ENCODE measurements at regions not wholly inside any gene's neighbourhood (a gene's known extent, or its start where the extent isn't known, plus 50 kb on each side); places are given as distances from the start of the nearest gene placed in this dataset.

DNA sequence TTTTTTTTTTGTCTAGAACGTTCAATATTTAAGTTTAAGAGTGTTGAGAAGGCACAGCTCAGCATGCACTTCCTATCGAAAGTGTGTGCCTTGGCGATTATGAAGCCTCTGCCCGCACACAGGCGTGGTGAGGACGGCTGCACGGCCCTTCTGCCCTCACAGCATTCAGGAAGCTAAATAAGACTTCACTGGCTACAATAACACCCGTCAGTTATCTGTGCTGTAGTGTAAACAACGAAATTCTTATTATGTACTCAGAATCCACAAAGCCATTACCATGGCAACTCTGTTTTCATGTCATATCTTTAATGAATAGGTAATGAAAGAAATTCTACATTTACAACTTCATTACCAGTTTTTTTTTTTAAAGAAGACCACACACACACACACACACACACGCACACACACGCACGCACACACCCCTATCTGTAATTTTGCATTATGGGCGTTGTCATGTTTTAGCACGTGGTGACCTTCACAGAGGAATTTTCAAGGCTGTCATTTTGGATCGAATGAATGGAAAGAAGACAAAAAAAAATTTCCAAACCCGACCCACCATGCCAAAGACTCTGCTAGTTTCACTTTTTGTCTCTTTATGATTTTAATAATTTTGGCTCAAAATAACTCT is 254.8 kb upstream of the CTBP2 start:
- Histone ChIP-seq H3K4me1 (replicated peaks; ENCODE audit: insufficient read depth) (no peaks in the 10 kb centered on the region), H3K27me3 (ENCODE audit: insufficient read depth, low read depth) (no peaks in the 10 kb centered on the region), H3K4me3 (no peak overlapping the region), H3K9me2 (ENCODE audit: insufficient read depth) (no peaks in the 10 kb centered on the region), H4K20me1 (ENCODE audit: insufficient read depth) (no peaks in the 10 kb centered on the region), H3K4me2 (no peak overlapping the region), H3K9me3 (ENCODE audit: insufficient read depth, low read depth) (no peaks in the 10 kb centered on the region), H3K36me3 (ENCODE audit: low read depth) (no peaks in the 10 kb centered on the region), H3K79me2 (ENCODE audit: low read depth) (no peaks in the 10 kb centered on the region), H3F3A (ENCODE audit: insufficient read depth, low read depth) (no peaks in the 10 kb centered on the region), H3K27ac (no peak overlapping the region), H2AFZ (no peak overlapping the region)
- intact Hi-C loops (cut with micrococcal nuclease; ENCODE audit: unreplicated experiment): no loop called here
- ChIA-PET CTCF (no interaction called here), POLR2A (ENCODE audit: unreplicated experiment) (no interaction called here)
- TF ChIP-seq, protein P1, sequence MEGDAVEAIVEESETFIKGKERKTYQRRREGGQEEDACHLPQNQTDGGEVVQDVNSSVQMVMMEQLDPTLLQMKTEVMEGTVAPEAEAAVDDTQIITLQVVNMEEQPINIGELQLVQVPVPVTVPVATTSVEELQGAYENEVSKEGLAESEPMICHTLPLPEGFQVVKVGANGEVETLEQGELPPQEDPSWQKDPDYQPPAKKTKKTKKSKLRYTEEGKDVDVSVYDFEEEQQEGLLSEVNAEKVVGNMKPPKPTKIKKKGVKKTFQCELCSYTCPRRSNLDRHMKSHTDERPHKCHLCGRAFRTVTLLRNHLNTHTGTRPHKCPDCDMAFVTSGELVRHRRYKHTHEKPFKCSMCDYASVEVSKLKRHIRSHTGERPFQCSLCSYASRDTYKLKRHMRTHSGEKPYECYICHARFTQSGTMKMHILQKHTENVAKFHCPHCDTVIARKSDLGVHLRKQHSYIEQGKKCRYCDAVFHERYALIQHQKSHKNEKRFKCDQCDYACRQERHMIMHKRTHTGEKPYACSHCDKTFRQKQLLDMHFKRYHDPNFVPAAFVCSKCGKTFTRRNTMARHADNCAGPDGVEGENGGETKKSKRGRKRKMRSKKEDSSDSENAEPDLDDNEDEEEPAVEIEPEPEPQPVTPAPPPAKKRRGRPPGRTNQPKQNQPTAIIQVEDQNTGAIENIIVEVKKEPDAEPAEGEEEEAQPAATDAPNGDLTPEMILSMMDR (conservative IDR thresholded peaks at IDR 0.05): no peak
- TF ChIP-seq EZH2 (IDR thresholded peaks at IDR 0.05; ENCODE audit: low read depth): no peak
- DNase-seq: no peak
- BruUV-seq (replicated peaks): no TSS peak

DNA sequence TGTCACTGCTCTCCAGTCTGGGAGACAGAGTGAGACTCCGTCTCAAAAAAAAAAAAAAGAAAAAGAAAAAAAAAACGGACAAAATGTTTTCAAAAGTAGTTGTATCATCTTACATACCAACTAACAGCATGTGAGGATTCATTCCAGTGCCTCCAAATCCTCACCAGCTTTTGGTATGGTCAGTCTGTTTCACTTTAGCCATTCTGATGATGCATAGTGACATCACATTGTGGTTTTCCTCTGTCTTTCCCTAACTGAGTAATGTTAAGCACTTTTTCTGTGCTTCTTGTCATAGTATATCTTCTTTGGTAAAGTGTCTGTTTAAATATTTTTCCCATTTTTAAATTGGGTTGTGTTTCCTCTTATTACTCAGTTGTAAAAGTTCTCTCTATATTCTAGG is 251.4 kb upstream of the CTBP2 start:
- H3K9me2 ChIP-seq (ENCODE audit: insufficient read depth): no peaks in the 10 kb centered on the region
- no peaks in the 10 kb centered on the region for H4K20me1 ChIP-seq (ENCODE audit: insufficient read depth)
- ChIA-PET CTCF (no interaction called here), POLR2A (ENCODE audit: unreplicated experiment) (no interaction called here)
- no peaks in the 10 kb centered on the region for H3K79me2 ChIP-seq (ENCODE audit: low read depth)
- TF ChIP-seq, protein P1 (conservative IDR thresholded peaks at IDR 0.05): no peak
- TF ChIP-seq EZH2 (IDR thresholded peaks at IDR 0.05; ENCODE audit: low read depth): no peak
- H3K27ac ChIP-seq: no peak overlapping the region
- H3K27me3 ChIP-seq (ENCODE audit: insufficient read depth, low read depth): no peaks in the 10 kb centered on the region
- no peak overlapping the region for H2AFZ ChIP-seq
- no peaks in the 10 kb centered on the region for H3K36me3 ChIP-seq (ENCODE audit: low read depth)
- no peak overlapping the region for H3K4me3 ChIP-seq
- DNase-seq: peak in 1 of 2 experiments; percentile 60
- H3K4me2 ChIP-seq: no peak overlapping the region
- H3K9me3 ChIP-seq (ENCODE audit: insufficient read depth, low read depth): no peaks in the 10 kb centered on the region
- BruUV-seq (replicated peaks): no TSS peak
- peaks cover 16% of the 10 kb centered on the region for H3K4me1 ChIP-seq (replicated peaks; ENCODE audit: insufficient read depth)
- H3F3A ChIP-seq (ENCODE audit: insufficient read depth, low read depth): peaks cover 9% of the 10 kb centered on the region; the same call in 1 of the 2 replicates
- intact Hi-C loops (cut with micrococcal nuclease; ENCODE audit: unreplicated experiment): no loop called here

DNA sequence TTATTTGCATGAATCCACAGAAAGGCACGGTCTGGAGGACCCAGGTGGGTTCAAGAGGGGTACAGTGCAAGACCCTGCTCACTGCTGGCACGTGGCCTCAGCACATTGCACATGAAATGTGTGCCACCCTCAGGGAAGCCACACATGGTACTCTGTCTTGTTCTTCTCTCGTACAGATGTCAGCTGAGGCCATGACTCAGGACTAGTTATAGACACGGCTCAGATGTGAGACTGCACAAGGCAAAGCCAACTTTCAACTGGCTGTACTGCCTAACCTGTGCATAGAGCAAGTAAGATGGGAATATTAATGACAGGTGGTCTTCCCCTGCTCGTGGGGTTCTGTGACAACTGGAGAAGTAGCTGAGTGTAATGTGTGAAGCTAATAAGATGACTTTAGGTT is 249.4 kb upstream of the CTBP2 start:
- no peak for DNase-seq
- POLR2A ChIA-PET (ENCODE audit: unreplicated experiment): no interaction called here
- Histone ChIP-seq H2AFZ (no peak overlapping the region), H3K4me2 (no peak overlapping the region), H3F3A (ENCODE audit: insufficient read depth, low read depth) (peaks cover 19% of the 10 kb centered on the region; the same call in 1 of the 2 replicates), H4K20me1 (ENCODE audit: insufficient read depth) (no peaks in the 10 kb centered on the region), H3K79me2 (ENCODE audit: low read depth) (no peaks in the 10 kb centered on the region), H3K36me3 (ENCODE audit: low read depth) (no peaks in the 10 kb centered on the region), H3K4me3 (no peak overlapping the region), H3K9me2 (ENCODE audit: insufficient read depth) (no peaks in the 10 kb centered on the region), H3K27ac (no peak overlapping the region), H3K4me1 (replicated peaks; ENCODE audit: insufficient read depth) (peaks cover 21% of the 10 kb centered on the region), H3K9me3 (ENCODE audit: insufficient read depth, low read depth) (no peaks in the 10 kb centered on the region; the same call in 1 of the 2 replicates), H3K27me3 (ENCODE audit: insufficient read depth, low read depth) (no peaks in the 10 kb centered on the region)
- intact Hi-C loops (cut with micrococcal nuclease; ENCODE audit: unreplicated experiment): no loop called here
- BruUV-seq (replicated peaks): no TSS peak
- CTCF ChIA-PET: no interaction called here
- TF ChIP-seq, protein P1 (conservative IDR thresholded peaks at IDR 0.05): no peak
- no peak for TF ChIP-seq EZH2 (IDR thresholded peaks at IDR 0.05; ENCODE audit: low read depth)
